ENCODE measurements at regions not wholly inside any gene's neighbourhood (a gene's known extent, or its start where the extent isn't known, plus 50 kb on each side); places are given as distances from the start of the nearest gene placed in this dataset.

- no peaks in the 10 kb centered on the region for H4K20me1 ChIP-seq (ENCODE audit: insufficient read depth, low read length)
- ChIA-PET CTCF (ENCODE audit: unreplicated experiment) (no interaction called here), POLR2A (interaction anchor here (0.5 to 2.4 kb wide), 3 partner anchors 9 to 148 kb away, joined by 3 to 9 read pairs (median 3); no protein-coding TSS in a partner anchor)
- no peaks in the 10 kb centered on the region for H3K9me2 ChIP-seq (ENCODE audit: insufficient read depth, low read length)
- H3K36me3 ChIP-seq (ENCODE audit: insufficient read depth, low read length): no peaks in the 10 kb centered on the region
- intact Hi-C loops (cut with micrococcal nuclease; ENCODE audit: unreplicated experiment): no loop called here
- DNase-seq (ENCODE audit: low spot score): no peak
- BruUV-seq (replicated peaks): no TSS peak
- H3K4me1 ChIP-seq (ENCODE audit: insufficient read depth, low read length, poor library complexity, severe bottlenecking): no peaks in the 10 kb centered on the region
- no peaks in the 10 kb centered on the region for H3K9me3 ChIP-seq (ENCODE audit: low read length)
- no peak overlapping the region for H3K4me2 ChIP-seq (ENCODE audit: low read length)
- H3K79me2 ChIP-seq (ENCODE audit: insufficient read depth, low read depth, low read length): no peaks in the 10 kb centered on the region
- H2AFZ ChIP-seq (ENCODE audit: low read length): no peak overlapping the region
- H3K4me3 ChIP-seq (ENCODE audit: low read depth, low read length, poor library complexity, severe bottlenecking): no peak overlapping the region
- no peak for TF ChIP-seq EZH2phosphoT487 (IDR thresholded peaks at IDR 0.05; ENCODE audit: borderline replicate concordance, low read depth, low read length)
- TF ChIP-seq CTCF (conservative IDR thresholded peaks at IDR 0.05; ENCODE audit: low read length): no peak
- no peak overlapping the region for H3K27ac ChIP-seq (ENCODE audit: low read depth, low read length, poor library complexity, severe bottlenecking)
These were observed 93.8 kb upstream of the HDAC9 start for GRCh38 chr7:18401757-18402156.

- TF ChIP-seq CTCF (conservative IDR thresholded peaks at IDR 0.05; ENCODE audit: low read length) (no peak), EZH2phosphoT487 (IDR thresholded peaks at IDR 0.05; ENCODE audit: borderline replicate concordance, low read depth, low read length) (no peak)
- no peak overlapping the region for H3K27ac ChIP-seq (ENCODE audit: low read depth, low read length, poor library complexity, severe bottlenecking)
- H3K4me1 ChIP-seq (ENCODE audit: insufficient read depth, low read length, poor library complexity, severe bottlenecking): no peaks in the 10 kb centered on the region
- ChIA-PET CTCF (ENCODE audit: unreplicated experiment) (no interaction called here), POLR2A (interaction anchor here (0.5 to 2.4 kb wide), 4 partner anchors 8 to 1806 kb away, joined by 3 to 9 read pairs (median 4); no protein-coding TSS in a partner anchor)
- H3K36me3 ChIP-seq (ENCODE audit: insufficient read depth, low read length): no peaks in the 10 kb centered on the region
- H3K79me2 ChIP-seq (ENCODE audit: insufficient read depth, low read depth, low read length): no peaks in the 10 kb centered on the region
- H4K20me1 ChIP-seq (ENCODE audit: insufficient read depth, low read length): no peaks in the 10 kb centered on the region
- intact Hi-C loops (cut with micrococcal nuclease; ENCODE audit: unreplicated experiment): no loop called here
- DNase-seq (ENCODE audit: low spot score): no peak
- no peak overlapping the region for H3K4me3 ChIP-seq (ENCODE audit: low read depth, low read length, poor library complexity, severe bottlenecking)
- H3K4me2 ChIP-seq (ENCODE audit: low read length): no peak overlapping the region
- no peaks in the 10 kb centered on the region for H3K9me2 ChIP-seq (ENCODE audit: insufficient read depth, low read length)
- H3K9me3 ChIP-seq (ENCODE audit: low read length): no peaks in the 10 kb centered on the region
- no peak overlapping the region for H2AFZ ChIP-seq (ENCODE audit: low read length)
- no TSS peak for BruUV-seq (replicated peaks)
These were observed 92.9 kb upstream of the HDAC9 start for GRCh38 chr7:18402488-18403183.

DNA sequence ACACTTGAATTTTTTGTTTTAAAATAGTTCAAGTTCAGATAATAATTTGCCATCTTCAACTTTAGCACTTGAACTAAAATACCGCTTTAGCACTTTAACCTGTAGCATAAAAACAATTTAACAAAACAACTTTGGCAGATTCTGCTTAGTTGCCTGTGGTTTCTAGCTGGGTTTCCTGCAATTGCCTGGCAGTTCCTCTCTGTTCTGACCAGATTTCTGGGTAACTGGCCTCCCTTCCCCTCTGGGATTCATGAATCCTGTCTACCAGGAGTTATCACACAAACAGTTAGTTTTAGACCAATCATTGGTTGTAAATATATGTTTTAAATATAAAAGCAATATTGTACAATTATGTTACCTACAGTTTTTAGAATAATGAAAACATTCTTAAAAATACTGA is 89.8 kb upstream of the HDAC9 start:
- no TSS peak for BruUV-seq (replicated peaks)
- Histone ChIP-seq H3K4me1 (ENCODE audit: insufficient read depth, low read length, poor library complexity, severe bottlenecking) (no peaks in the 10 kb centered on the region), H2AFZ (ENCODE audit: low read length) (no peak overlapping the region), H3K36me3 (ENCODE audit: insufficient read depth, low read length) (no peaks in the 10 kb centered on the region), H4K20me1 (ENCODE audit: insufficient read depth, low read length) (no peaks in the 10 kb centered on the region), H3K79me2 (ENCODE audit: insufficient read depth, low read depth, low read length) (no peaks in the 10 kb centered on the region), H3K27ac (ENCODE audit: low read depth, low read length, poor library complexity, severe bottlenecking) (no peak overlapping the region), H3K9me3 (ENCODE audit: low read length) (no peaks in the 10 kb centered on the region), H3K9me2 (ENCODE audit: insufficient read depth, low read length) (no peaks in the 10 kb centered on the region), H3K4me3 (ENCODE audit: low read depth, low read length, poor library complexity, severe bottlenecking) (no peak overlapping the region), H3K4me2 (ENCODE audit: low read length) (no peak overlapping the region)
- CTCF ChIA-PET (ENCODE audit: unreplicated experiment): no interaction called here
- DNase-seq (ENCODE audit: low spot score): no peak
- intact Hi-C loops (cut with micrococcal nuclease; ENCODE audit: unreplicated experiment): no loop called here
- TF ChIP-seq CTCF (conservative IDR thresholded peaks at IDR 0.05; ENCODE audit: low read length) (no peak), EZH2phosphoT487 (IDR thresholded peaks at IDR 0.05; ENCODE audit: borderline replicate concordance, low read depth, low read length) (no peak)
- POLR2A ChIA-PET: no interaction called here
